GM18909 (cell line): ENCODE measurements at regions not wholly inside any gene's neighbourhood (a gene's known extent, or its start where the extent isn't known, plus 50 kb on each side); places are given as distances from the start of the nearest gene placed in this dataset.
"Not testable (repeated sequence)": the region's sequence is repeated elsewhere in the genome, so short reads cannot be mapped to it uniquely, and the experiment has no call there.

Source experiments
- ATAC-seq: cut with Tn5 transposase; IDR thresholded peaks from one replicate; pipeline ENCODE4 v1.9.1; 2021; ENCODE audit warnings: mild to moderate bottlenecking; ENCODE audit not compliant: unreplicated experiment, poor library complexity

- ATAC-seq = no peak
Measured at GRCh38 chr10:56109454-56109853, 251.6 kb downstream of the ZWINT start.

GRCh38 chr10:56104923-56105322 is 256.1 kb downstream of the ZWINT start:
- no peak for ATAC-seq

DNA sequence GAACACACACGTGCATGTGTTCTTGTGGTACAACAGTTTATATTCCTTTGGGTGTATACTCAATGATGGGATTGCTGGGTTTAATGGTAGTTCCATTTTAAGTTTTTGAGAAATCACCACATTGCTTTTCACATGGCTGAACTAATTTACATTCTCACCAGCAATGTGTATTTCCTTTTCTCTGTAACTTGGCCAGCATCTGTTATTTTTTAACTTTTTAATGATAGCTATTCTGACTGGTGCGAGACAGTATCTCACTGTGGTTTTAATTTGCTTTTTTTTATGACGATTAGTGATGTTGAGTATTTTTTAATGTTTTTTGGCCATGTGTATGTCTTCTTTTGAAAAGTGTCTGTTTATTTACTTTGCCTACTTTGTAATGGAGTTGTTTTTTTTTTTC is 256.6 kb downstream of the ZWINT start:
- ATAC-seq = no peak

DNA sequence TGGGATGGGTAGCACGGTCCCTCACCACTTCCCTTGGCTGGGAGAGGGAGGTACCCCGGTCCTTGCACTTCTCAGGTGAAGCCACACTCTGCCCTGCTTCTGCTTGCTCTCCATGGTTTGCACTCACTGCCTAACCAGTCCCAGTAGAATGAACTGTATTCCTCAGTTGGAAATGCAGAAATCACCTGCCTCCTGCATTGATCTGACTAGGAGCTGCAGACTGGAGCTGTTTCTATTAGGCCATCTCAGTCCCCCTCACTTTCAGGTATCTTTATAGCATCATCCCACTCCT is 264.9 kb downstream of the ZWINT start:
- ATAC-seq = no peak

- no peak for ATAC-seq
Measured at GRCh38 chr10:56095506-56096225, 265.4 kb downstream of the ZWINT start.

GRCh38 chr10:56093645-56094044 is 267.4 kb downstream of the ZWINT start:
- ATAC-seq = not testable (repeated sequence)

- ATAC-seq = no peak
Measured at GRCh38 chr10:56091872-56092271, 269.2 kb downstream of the ZWINT start.

DNA sequence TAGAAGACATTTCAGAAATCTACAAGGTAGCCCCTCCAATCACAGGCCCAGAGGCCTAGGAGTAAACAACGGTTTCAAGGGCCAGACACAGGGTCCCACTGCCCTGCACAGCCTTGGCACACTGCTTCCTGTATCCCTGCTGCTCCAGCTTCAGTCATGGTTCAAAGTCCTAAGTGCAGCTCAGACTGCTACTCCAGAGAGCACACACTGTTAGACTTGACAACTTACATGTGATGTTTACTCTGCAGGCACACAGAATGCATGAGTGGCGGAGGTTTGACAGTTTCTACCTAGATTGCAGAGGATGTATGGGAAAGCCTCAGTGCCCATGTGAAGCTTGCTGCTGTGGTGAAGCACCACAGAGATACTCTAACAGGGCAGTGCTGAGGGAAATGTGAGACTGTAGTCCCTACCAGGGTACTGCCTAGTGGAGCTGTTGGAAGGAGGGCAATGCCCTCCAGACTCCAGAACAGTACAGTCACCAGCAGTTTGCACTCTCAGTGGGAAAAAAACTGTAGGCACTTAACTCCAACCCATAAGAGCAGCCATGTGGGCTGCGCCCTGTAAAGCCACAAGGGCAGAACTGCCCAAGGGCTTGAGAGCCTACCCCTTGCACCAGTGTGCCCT is 270.0 kb downstream of the ZWINT start:
- no peak for ATAC-seq

DNA sequence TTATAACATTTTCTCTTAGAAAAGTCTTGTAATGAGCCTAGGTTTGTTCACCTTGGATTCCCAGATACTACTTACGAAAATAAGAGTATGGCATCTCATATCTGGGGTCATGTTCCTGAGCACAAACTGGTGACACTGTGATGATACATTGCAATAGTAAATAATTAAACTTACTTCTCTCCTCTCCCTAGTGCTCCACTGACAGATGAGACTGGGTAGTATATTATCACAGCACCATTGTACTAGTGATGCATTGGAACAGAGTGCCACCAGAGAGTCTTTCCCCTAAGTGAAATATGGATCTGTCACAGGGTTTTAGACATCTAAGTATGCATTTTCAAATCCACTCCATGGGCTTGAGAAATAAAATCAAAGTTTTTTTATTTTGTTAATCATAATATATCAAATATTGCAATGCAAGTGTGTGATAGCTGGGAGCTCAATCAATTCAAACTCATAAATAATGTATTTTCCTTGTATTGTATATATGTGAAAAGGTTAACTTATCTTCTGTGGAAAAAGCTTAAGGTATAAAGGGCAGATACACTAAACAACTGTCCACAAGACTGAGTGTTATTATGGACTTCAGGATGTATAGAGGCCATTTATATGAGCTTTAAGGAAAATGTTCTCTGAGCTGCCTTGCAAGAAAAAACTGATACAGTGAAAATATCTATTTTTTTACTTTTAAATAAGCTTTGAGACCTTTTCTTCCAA is 275.5 kb downstream of the ZWINT start:
- no peak for ATAC-seq

GRCh38 chr10:56082169-56082568 is 278.9 kb downstream of the ZWINT start:
- ATAC-seq = no peak

DNA sequence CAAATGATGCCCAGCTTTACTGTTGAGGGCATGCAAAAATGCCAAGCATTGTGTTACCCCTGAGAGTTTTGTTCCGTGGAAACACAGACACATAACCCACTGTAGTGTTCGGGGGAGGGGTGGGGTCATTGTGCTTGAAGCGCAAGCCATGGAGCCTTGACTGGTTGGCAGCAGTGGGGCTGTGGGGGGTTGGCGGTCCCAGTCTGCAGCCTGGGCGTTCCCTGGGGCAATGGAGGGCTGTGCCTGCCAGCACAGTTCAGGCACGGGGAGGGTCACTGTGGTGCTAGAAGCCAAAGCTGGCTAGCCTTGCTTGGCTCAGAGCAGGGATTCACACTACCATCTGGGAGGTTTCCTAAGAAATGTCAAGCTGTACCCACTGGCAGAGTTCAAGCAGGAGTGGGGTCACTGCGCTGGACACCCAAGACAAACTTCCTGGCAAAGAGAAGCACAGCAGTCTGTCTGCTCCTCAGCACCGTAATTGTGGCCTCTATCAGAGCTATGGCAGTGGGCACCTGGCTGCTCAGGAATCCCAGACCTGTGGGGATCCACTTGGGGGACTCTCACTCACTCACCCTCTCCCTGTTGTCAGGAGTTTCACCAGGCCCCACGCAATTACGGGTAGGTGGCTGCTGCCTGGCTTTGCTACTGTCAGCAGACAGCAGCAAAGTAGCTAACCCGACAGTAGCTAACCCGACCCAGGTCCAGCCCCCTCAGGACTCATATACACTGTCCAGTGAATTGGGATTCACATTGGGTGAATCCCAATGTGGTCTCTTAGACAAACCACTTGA is 292.4 kb downstream of the ZWINT start:
- ATAC-seq = no peak

DNA sequence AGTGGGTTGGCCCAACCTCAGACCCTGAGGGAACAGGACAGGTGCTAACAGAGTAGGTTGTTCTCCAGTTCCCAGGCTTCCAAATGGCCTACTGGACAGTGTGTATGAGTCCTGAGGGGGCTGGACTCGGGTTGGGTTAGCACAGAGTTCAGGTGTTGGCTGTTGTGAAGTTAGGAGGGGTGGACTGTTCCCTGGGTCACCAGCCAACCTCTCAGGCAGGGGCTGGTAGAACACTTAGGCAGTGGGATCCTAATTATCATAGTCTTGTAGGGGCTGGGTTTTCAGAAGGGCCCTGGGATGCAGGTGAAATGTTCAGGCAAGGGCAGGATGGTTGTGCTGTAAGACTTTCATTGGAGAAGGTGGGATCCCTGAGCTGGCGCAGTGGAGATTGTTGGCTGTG is 293.0 kb downstream of the ZWINT start:
- ATAC-seq = no peak

- ATAC-seq = no peak
Measured at GRCh38 chr10:56063642-56064041, 297.4 kb downstream of the ZWINT start.

- ATAC-seq = no peak
Measured at GRCh38 chr10:56057860-56058259, 303.2 kb downstream of the ZWINT start.

DNA sequence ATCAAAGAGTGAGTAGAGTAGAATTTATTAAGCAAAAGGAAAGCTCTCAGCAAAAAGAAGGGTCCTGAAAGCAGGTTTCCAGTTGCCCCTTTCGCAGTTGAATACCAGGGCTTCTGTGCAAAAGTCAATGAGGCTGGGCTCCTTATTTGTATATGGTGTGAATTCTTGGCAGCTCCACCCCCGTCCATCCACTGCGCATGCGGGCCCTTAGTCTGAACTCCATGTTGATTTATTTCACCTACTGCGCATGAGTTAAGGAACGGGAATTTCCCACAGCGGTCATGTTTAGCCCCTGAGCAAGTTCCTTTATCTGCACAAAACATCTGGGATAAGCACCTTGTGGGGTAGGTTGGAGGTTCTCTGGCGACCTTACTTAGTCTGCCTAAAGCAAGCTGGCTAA is 325.6 kb downstream of the ZWINT start:
- no peak for ATAC-seq

GRCh38 chr10:56028298-56029132 is 332.5 kb downstream of the ZWINT start:
- ATAC-seq = no peak

DNA sequence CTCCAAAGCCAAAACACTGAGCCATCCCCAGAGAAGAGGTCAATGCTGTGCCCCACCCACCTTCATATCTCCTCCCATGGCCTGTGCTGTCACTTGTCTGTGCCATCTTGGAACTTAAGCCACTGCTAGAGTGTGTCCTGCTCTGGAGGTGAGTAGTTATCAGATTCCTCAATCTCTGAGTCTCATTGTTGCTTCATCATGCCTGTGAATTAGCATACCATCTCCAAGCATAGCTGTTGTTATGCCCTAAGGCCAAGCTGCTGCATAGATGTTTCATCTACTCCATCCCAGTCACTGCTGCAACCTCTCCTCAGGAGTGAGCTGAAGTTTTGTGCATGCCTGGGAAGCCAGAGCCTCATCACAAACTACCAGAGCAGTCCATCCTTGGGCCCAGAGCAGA is 349.0 kb downstream of the ZWINT start:
- ATAC-seq = no peak

DNA sequence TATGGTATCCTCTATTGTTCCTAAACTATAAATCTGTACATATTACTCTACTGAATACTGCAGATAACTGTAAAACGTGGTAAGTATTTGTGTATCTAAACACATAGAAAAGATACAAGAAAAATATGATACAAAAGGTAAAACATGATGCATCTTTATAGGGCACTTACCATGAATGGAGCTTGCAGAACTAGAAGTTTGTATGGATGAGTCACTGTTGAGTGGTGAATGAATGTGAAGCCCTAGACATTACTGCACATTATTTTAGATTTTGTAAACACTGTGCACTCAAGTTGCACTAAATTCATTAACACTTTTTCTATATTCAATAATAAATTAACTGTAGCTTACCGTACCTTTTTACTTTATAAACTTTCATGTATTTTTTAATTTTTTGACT is 357.5 kb downstream of the ZWINT start:
- no peak for ATAC-seq

DNA sequence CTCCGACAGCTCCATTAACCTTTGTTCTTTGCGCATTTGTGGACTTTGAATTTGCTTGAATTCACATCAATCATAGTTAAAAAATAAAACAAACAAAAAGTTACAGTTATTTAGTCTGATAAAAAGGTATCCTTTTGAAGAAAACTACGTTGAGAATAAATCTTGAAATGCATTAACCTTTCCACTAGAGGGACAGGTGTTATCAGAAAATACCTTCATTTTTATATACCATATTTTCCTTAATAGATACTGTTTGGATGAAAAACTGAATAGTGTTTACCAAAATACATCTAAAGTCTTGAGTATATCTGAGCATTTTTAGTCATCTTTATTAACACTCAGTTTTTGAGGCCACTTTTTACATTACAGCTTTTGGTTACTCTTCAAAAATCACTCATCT is 371.9 kb downstream of the ZWINT start:
- ATAC-seq = no peak

GRCh38 chr10:55979203-55979602 is 381.9 kb downstream of the ZWINT start:
- no peak for ATAC-seq
